ENCODE measurements at regions not wholly inside any gene's neighbourhood (a gene's known extent, or its start where the extent isn't known, plus 50 kb on each side); places are given as distances from the start of the nearest gene placed in this dataset.

DNA sequence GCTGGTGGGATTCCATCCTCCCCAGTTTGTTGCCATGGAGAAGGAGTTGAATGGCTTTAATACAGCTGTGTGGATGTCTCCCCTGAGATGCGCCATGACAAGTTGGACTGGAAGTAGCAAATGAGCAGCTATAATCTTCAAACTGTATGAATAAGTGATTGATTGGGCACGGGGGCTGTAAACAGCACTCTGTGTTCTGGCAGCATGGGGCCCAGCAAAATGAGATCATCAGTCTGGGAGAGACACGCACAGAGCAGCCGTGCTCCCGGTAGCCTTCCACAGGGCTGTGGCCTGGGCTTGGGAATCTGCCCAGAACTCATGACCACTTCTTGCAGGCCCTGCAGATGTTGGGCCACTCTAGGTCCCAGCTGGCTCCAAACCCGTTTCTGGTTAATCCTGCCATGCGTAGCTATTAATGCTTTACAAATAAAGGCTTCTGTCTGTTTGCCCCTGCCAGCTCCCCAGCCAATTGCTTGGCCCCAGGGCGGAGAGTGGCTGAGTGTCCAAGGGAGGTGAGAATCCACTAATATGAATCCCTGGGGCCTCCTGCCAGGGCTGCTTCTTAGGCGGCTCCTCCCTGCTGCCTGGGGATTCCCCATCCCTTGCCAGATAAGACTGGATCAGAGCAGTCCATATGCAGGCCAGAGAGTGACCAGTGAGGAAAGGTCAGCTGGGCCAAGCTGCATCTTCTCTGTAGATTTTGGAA lies 642.9 kb downstream of the AJAP1 start:
- Histone ChIP-seq H3K4me2 (no peak overlapping the region), H3K79me2 (ENCODE audit: low read depth) (no peaks in the 10 kb centered on the region), H3K9ac (no peak overlapping the region), H3K27me3 (no peaks in the 10 kb centered on the region), H2AFZ (replicated peaks) (no peak overlapping the region), H3K4me3 (no peak overlapping the region), H3K9me3 (ENCODE audit: low read depth) (no peaks in the 10 kb centered on the region), H3K4me1 (peaks cover 10% of the 10 kb centered on the region), H4K20me1 (ENCODE audit: low read depth) (no peaks in the 10 kb centered on the region), H3K27ac (no peak overlapping the region), H3F3A (ENCODE audit: low read depth) (peaks cover 7% of the 10 kb centered on the region), H3K36me3 (no peaks in the 10 kb centered on the region)
- TF ChIP-seq EZH2 (IDR thresholded peaks at IDR 0.05) (no peak), EZH2phosphoT487 (IDR thresholded peaks at IDR 0.05) (no peak)
- TF ChIP-seq, protein P1, sequence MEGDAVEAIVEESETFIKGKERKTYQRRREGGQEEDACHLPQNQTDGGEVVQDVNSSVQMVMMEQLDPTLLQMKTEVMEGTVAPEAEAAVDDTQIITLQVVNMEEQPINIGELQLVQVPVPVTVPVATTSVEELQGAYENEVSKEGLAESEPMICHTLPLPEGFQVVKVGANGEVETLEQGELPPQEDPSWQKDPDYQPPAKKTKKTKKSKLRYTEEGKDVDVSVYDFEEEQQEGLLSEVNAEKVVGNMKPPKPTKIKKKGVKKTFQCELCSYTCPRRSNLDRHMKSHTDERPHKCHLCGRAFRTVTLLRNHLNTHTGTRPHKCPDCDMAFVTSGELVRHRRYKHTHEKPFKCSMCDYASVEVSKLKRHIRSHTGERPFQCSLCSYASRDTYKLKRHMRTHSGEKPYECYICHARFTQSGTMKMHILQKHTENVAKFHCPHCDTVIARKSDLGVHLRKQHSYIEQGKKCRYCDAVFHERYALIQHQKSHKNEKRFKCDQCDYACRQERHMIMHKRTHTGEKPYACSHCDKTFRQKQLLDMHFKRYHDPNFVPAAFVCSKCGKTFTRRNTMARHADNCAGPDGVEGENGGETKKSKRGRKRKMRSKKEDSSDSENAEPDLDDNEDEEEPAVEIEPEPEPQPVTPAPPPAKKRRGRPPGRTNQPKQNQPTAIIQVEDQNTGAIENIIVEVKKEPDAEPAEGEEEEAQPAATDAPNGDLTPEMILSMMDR (IDR thresholded peaks at IDR 0.05) = no peak
- Mint-ChIP-seq H3K9me3 (no peaks in the 10 kb centered on the region), H3K4me3 (no peak overlapping the region), H3K27ac (no peak overlapping the region), H3K36me3 (no peaks in the 10 kb centered on the region), H3K27me3 (ENCODE audit: insufficient read depth, low read depth) (peaks cover 11% of the 10 kb centered on the region), H3K4me1 (peaks cover 35% of the 10 kb centered on the region)
- DNase-seq (ENCODE audit: low spot score) = no peak

DNA sequence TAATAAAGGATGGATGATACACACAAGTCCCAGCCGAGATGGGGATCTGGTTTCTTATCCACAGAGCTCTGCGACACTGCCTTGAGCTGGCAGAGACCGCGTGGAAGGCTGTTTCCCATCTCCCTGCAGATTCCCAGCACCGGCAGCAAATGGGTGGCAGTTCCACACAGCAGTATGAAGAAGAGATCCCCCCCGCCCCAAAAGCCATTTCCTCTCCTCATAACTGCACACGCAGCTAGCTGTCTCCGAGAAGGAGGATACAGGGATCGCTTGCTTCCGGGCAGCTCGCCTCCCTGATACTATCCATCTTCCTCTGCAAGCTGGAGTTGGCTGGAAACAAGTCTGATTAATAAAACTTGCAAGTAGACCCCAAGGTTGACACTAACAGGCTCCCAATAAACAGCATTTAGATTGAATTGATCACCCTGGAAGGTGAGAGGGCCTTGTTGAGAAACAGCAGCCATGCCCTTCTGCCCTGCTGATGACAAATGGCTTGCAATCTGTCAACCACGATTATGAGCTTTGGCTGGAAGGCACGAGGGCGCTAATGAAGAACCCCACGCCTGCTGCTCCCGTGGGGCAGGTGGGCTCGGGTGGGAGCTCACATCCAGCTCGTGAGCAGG lies 642.3 kb downstream of the AJAP1 start:
- DNase-seq (ENCODE audit: low spot score) = no peak
- H4K20me1 ChIP-seq (ENCODE audit: low read depth) = no peaks in the 10 kb centered on the region
- H3K79me2 ChIP-seq (ENCODE audit: low read depth) = no peaks in the 10 kb centered on the region
- H2AFZ ChIP-seq (replicated peaks) = no peak overlapping the region
- Mint-ChIP-seq H3K9me3 (no peaks in the 10 kb centered on the region), H3K4me1 (peaks cover 35% of the 10 kb centered on the region), H3K27me3 (ENCODE audit: insufficient read depth, low read depth) (peaks cover 11% of the 10 kb centered on the region), H3K36me3 (no peaks in the 10 kb centered on the region), H3K4me3 (no peak overlapping the region), H3K27ac (peak overlapping the region; percentile 79)
- no peaks in the 10 kb centered on the region for H3K36me3 ChIP-seq
- no peak overlapping the region for H3K27ac ChIP-seq
- TF ChIP-seq EZH2 (IDR thresholded peaks at IDR 0.05) (no peak), EZH2phosphoT487 (IDR thresholded peaks at IDR 0.05) (no peak)
- TF ChIP-seq, protein P1 (IDR thresholded peaks at IDR 0.05) = no peak
- H3K4me2 ChIP-seq = peak overlapping the region; percentile 33
- no peaks in the 10 kb centered on the region for H3K27me3 ChIP-seq
- no peaks in the 10 kb centered on the region for H3K9me3 ChIP-seq (ENCODE audit: low read depth)
- peaks cover 7% of the 10 kb centered on the region for H3F3A ChIP-seq (ENCODE audit: low read depth)
- peaks cover 10% of the 10 kb centered on the region for H3K4me1 ChIP-seq
- H3K9ac ChIP-seq = no peak overlapping the region
- H3K4me3 ChIP-seq = no peak overlapping the region

DNA sequence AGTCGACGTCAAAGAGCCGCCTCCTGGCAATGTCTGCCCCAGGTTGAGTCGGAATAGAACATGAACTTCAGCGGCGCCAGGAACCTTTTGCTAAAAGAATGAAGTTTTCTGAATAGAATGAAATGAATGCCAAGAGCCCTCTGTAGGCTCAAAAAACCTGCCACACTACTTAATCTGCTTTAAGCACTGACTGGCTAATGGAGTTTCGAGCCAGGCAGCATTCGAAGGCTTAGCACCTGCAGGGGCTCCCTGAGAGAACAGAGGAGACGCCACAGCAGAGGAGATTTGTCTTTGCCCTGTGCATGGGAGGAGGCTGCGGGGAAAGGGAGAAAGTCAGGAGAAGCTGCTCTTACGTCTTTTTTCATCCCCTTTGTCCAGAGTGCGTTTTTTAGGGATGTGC lies 641.7 kb downstream of the AJAP1 start:
- Histone ChIP-seq H3K36me3 (no peaks in the 10 kb centered on the region), H3K27me3 (no peaks in the 10 kb centered on the region), H3K4me1 (peaks cover 10% of the 10 kb centered on the region), H3K9me3 (ENCODE audit: low read depth) (no peaks in the 10 kb centered on the region), H3K4me3 (no peak overlapping the region), H3K9ac (no peak overlapping the region), H2AFZ (replicated peaks) (no peak overlapping the region), H3K79me2 (ENCODE audit: low read depth) (no peaks in the 10 kb centered on the region), H3F3A (ENCODE audit: low read depth) (peaks cover 7% of the 10 kb centered on the region), H3K4me2 (peak overlapping the region; percentile 33), H4K20me1 (ENCODE audit: low read depth) (no peaks in the 10 kb centered on the region), H3K27ac (no peak overlapping the region)
- Mint-ChIP-seq H3K4me1 (peaks cover 35% of the 10 kb centered on the region), H3K4me3 (no peak overlapping the region), H3K27me3 (ENCODE audit: insufficient read depth, low read depth) (peaks cover 11% of the 10 kb centered on the region), H3K36me3 (no peaks in the 10 kb centered on the region), H3K9me3 (no peaks in the 10 kb centered on the region), H3K27ac (peak overlapping the region; percentile 79)
- peak; percentile 80 for DNase-seq (ENCODE audit: low spot score)
- TF ChIP-seq, protein P1 (IDR thresholded peaks at IDR 0.05) = no peak
- TF ChIP-seq EZH2 (IDR thresholded peaks at IDR 0.05) (no peak), EZH2phosphoT487 (IDR thresholded peaks at IDR 0.05) (no peak)

All from neural progenitor cell (in vitro differentiated cells).